ENCODE measurements at regions not wholly inside any gene's neighbourhood (a gene's known extent, or its start where the extent isn't known, plus 50 kb on each side); places are given as distances from the start of the nearest gene placed in this dataset.
A peak's percentile ranks its signal among the peaks of the same experiment; 100 is the strongest.
"Not testable (repeated sequence)": the region's sequence is repeated elsewhere in the genome, so short reads cannot be mapped to it uniquely, and the experiment has no call there.

- peak; percentile 51 for DNase-seq (ENCODE audit: low read depth)
These were observed 69.4 kb upstream of the EVL start for GRCh38 chr14:99995700-99996356.

GRCh38 chr14:99996951-99997571 lies 68.2 kb upstream of the EVL start:
- peak; percentile 30 for DNase-seq (ENCODE audit: low read depth)

GRCh38 chr14:100000398-100000797 lies 64.8 kb upstream of the EVL start:
- DNase-seq (ENCODE audit: low read depth): not testable (repeated sequence)

- DNase-seq (ENCODE audit: low read depth): no peak
These were observed 60.8 kb upstream of the EVL start for GRCh38 chr14:100004392-100004791.

- no peak for DNase-seq (ENCODE audit: low read depth)
These were observed 58.0 kb upstream of the EVL start for GRCh38 chr14:100007254-100007653.

GRCh38 chr14:100009802-100010201 lies 55.4 kb upstream of the EVL start:
- not testable (repeated sequence) for DNase-seq (ENCODE audit: low read depth)

- DNase-seq (ENCODE audit: low read depth): no peak
These were observed 54.5 kb upstream of the EVL start for GRCh38 chr14:100010679-100011078.

- no peak for DNase-seq (ENCODE audit: low read depth)
These were observed 53.4 kb upstream of the EVL start for GRCh38 chr14:100011628-100012325.

- peak; percentile 85 for DNase-seq (ENCODE audit: low read depth)
These were observed 52.5 kb upstream of the EVL start for GRCh38 chr14:100012478-100013327.

- DNase-seq (ENCODE audit: low read depth): peak; percentile 29
These were observed 50.0 kb upstream of the EVL start for GRCh38 chr14:100015251-100015655.
